CD14-positive monocyte (primary cell): ENCODE measurements at regions not wholly inside any gene's neighbourhood (a gene's known extent, or its start where the extent isn't known, plus 50 kb on each side); places are given as distances from the start of the nearest gene placed in this dataset.

Experiments used
- DNase-seq, 3 donors: peaks; one replicate each; pipeline ENCODE4 v3.0.0-alpha.2; 2011 to 2022
- H2AFZ ChIP-seq: 2 replicates; pipeline ENCODE4 v1.6.0; 2012; ENCODE audit warnings: mild to moderate bottlenecking, low read depth, low read length, inconsistent platforms; ENCODE audit not compliant: insufficient read depth, poor library complexity, severe bottlenecking
- H3K27ac ChIP-seq, 2 donors: 1 replicate in 1 of 2; 2 replicates in 1 of 2; pipeline ENCODE4 v1.5.1; 2012 to 2013; ENCODE audit warnings: low read length in 2 of 2, control low read depth in 1 of 2, inconsistent platforms in 1 of 2, low read depth in 1 of 2, mild to moderate bottlenecking in 1 of 2
- H3K27me3 ChIP-seq, 2 donors: one replicate each; pipeline versions ENCODE4 v1.6.0 to v1.6.1; 2011 to 2013; ENCODE audit warnings: low read length in 2 of 2; ENCODE audit not compliant: control insufficient read depth in 2 of 2, insufficient read depth in 2 of 2
- H3K36me3 ChIP-seq, 2 donors: replicated peaks in 1 of 2; 1 replicate in 1 of 2; 2 replicates in 1 of 2; pipeline versions ENCODE4 v1.5.1 to v1.6.1; 2012 to 2013; ENCODE audit warnings: low read length in 2 of 2, control low read depth in 1 of 2, inconsistent platforms in 1 of 2, mild to moderate bottlenecking in 1 of 2; ENCODE audit not compliant: insufficient read depth in 2 of 2, control insufficient read depth in 1 of 2
- H3K4me1 ChIP-seq, 2 donors: 1 replicate in 1 of 2; 2 replicates in 1 of 2; pipeline versions ENCODE4 v1.5.1 to v1.6.1; 2012 to 2013; ENCODE audit warnings: low read length in 2 of 2, control low read depth in 1 of 2, inconsistent platforms in 1 of 2, mild to moderate bottlenecking in 1 of 2, moderate library complexity in 1 of 2; ENCODE audit not compliant: insufficient read depth in 2 of 2, control insufficient read depth in 1 of 2
- H3K4me2 ChIP-seq: replicated peaks from 2 replicates; pipeline ENCODE3; 2012; ENCODE audit warnings: low read length, moderate library complexity, mild to moderate bottlenecking; ENCODE audit not compliant: poor library complexity, severe bottlenecking; ENCODE audit errors: extremely low read depth
- H3K4me3 ChIP-seq, 3 experiments: fragments of 200-600 bp in 1 of 3; sonication (generic) in 1 of 3; replicated peaks in 1 of 3; 1 replicate in 2 of 3; 2 replicates in 1 of 3; pipeline ENCODE4 v1.5.1; 2011 to 2013; ENCODE audit warnings: low read length in 3 of 3, mild to moderate bottlenecking in 3 of 3, control low read depth in 2 of 3, low read depth in 2 of 3, inconsistent platforms in 1 of 3, moderate library complexity in 1 of 3
- H3K79me2 ChIP-seq: 2 replicates; pipeline ENCODE4 v1.6.0; 2012; ENCODE audit warnings: mild to moderate bottlenecking, control low read depth, inconsistent platforms, low read length, moderate library complexity; ENCODE audit not compliant: insufficient read depth
- H3K9ac ChIP-seq: 2 replicates; pipeline ENCODE4 v1.6.0; 2017; ENCODE audit warnings: low read length, mild to moderate bottlenecking; ENCODE audit not compliant: insufficient read depth, poor library complexity, severe bottlenecking
- H3K9me3 ChIP-seq, 2 donors: replicated peaks in 1 of 2; 1 replicate in 1 of 2; 2 replicates in 1 of 2; pipeline versions ENCODE4 v1.5.1 to v1.6.1; 2012 to 2013; ENCODE audit warnings: low read length in 2 of 2, control low read depth in 1 of 2; ENCODE audit not compliant: control insufficient read depth in 1 of 2, insufficient read depth in 1 of 2
- H4K20me1 ChIP-seq: 2 replicates; pipeline ENCODE4 v1.6.0; 2012; ENCODE audit warnings: mild to moderate bottlenecking, low read length, control low read depth, moderate library complexity; ENCODE audit not compliant: insufficient read depth
- H3K27ac Mint-ChIP-seq, 7 donors: one replicate each; pipeline ENCODE4 v1.8.0; 2020; ENCODE audit warnings: mild to moderate bottlenecking in 7 of 7, mixed read lengths in 7 of 7, moderate library complexity in 6 of 7, inconsistent platforms in 2 of 7
- H3K27me3 Mint-ChIP-seq, 3 donors: one replicate each; pipeline ENCODE4 v1.8.0; 2021 to 2022; ENCODE audit warnings: low read depth in 3 of 3, mild to moderate bottlenecking in 3 of 3, mixed read lengths in 3 of 3, moderate library complexity in 3 of 3, inconsistent platforms in 1 of 3
- H3K36me3 Mint-ChIP-seq, 2 donors: one replicate each; pipeline ENCODE4 v1.8.0; 2020; ENCODE audit warnings: mixed read lengths in 2 of 2, inconsistent platforms in 1 of 2, mild to moderate bottlenecking in 1 of 2
- H3K4me1 Mint-ChIP-seq: one replicate; pipeline ENCODE4 v1.8.0; 2020; ENCODE audit warnings: mild to moderate bottlenecking, mixed read lengths
- H3K4me3 Mint-ChIP-seq, 2 donors: one replicate each; pipeline ENCODE4 v1.8.0; 2020; ENCODE audit warnings: mild to moderate bottlenecking in 2 of 2, mixed read lengths in 2 of 2, moderate library complexity in 1 of 2
- H3K9me3 Mint-ChIP-seq, 7 donors: one replicate each; pipeline ENCODE4 v1.8.0; 2020 to 2022; ENCODE audit warnings: mixed read lengths in 7 of 7, mild to moderate bottlenecking in 6 of 7, moderate library complexity in 6 of 7, inconsistent platforms in 2 of 7
- WGBS: methylation state at CpG from one replicate; pipeline ENCODE4 v1.1.5; 2013; ENCODE audit warnings: missing lambda C conversion rate; ENCODE audit not compliant: insufficient coverage; 5-methylcytosine and 5-hydroxymethylcytosine counted together
- intact Hi-C, 2 donors: fragments of 100-400 bp; cut with micrococcal nuclease; formaldehyde crosslinking; loops; one replicate each; pipeline versions ENCODE4 v1.15.0 to v1.15.1; 2023
- TF ChIP-seq, protein P1 (sequence below): fragments of 200-600 bp; IDR thresholded peaks from one replicate; pipeline ENCODE4 v1.8.0; 2022; ENCODE audit warnings: antibody characterized with exemption, mild to moderate bottlenecking

- Histone ChIP-seq H4K20me1 (no peaks in the 10 kb centered on the region), H3K9ac (no peak overlapping the region), H3K79me2 (no peaks in the 10 kb centered on the region), H2AFZ (no peak overlapping the region), H3K9me3 (no peaks in the 10 kb centered on the region), H3K4me3 (no peak overlapping the region), H3K36me3 (no peaks in the 10 kb centered on the region), H3K27me3 (peaks cover 0 to 4% of the 10 kb centered on the region in 2 donors), H3K27ac (no peak overlapping the region), H3K4me1 (no peaks in the 10 kb centered on the region), H3K4me2 (no peak overlapping the region)
- WGBS: 80% methylated on average over 7 of the region's 13 CpGs
- Mint-ChIP-seq H3K4me1 (no peaks in the 10 kb centered on the region), H3K36me3 (no peaks in the 10 kb centered on the region), H3K9me3 (peaks cover 0 to 1% (median 0%) of the 10 kb centered on the region in 7 donors), H3K27me3 (peaks cover 4 to 15% (median 9%) of the 10 kb centered on the region in 3 donors), H3K27ac (no peak overlapping the region), H3K4me3 (no peak overlapping the region)
- intact Hi-C loops: no loop called here
- TF ChIP-seq, protein P1, sequence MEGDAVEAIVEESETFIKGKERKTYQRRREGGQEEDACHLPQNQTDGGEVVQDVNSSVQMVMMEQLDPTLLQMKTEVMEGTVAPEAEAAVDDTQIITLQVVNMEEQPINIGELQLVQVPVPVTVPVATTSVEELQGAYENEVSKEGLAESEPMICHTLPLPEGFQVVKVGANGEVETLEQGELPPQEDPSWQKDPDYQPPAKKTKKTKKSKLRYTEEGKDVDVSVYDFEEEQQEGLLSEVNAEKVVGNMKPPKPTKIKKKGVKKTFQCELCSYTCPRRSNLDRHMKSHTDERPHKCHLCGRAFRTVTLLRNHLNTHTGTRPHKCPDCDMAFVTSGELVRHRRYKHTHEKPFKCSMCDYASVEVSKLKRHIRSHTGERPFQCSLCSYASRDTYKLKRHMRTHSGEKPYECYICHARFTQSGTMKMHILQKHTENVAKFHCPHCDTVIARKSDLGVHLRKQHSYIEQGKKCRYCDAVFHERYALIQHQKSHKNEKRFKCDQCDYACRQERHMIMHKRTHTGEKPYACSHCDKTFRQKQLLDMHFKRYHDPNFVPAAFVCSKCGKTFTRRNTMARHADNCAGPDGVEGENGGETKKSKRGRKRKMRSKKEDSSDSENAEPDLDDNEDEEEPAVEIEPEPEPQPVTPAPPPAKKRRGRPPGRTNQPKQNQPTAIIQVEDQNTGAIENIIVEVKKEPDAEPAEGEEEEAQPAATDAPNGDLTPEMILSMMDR: no peak
- no peak for DNase-seq
These were observed 114.8 kb downstream of the FGF18 start for GRCh38 chr5:171534043-171534895.

DNA sequence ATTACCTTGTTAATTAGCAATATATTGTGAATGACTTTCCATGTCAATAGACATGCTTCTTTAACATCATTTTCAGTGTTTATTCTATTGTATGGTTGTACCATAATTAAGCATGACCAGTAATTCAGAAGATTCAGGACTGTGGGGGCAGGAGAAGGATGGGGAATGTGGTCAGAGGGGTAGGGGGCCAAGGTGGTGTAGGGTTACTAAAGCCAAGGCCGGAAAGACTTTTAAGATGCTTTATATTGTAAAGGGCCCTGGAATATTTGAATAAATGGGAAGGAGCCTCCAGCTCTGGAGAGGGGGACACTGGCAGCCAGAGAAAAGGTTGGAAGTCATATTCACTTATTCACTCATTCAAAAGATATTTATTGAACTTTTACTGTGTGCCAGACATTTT is 115.7 kb downstream of the FGF18 start:
- Histone ChIP-seq H3K4me2 (no peak overlapping the region), H3K36me3 (no peaks in the 10 kb centered on the region), H3K4me3 (no peak overlapping the region), H3K9ac (no peak overlapping the region), H2AFZ (no peak overlapping the region), H3K27ac (no peak overlapping the region), H3K9me3 (no peaks in the 10 kb centered on the region), H3K79me2 (no peaks in the 10 kb centered on the region), H3K27me3 (peaks cover 0 to 4% of the 10 kb centered on the region in 2 donors), H3K4me1 (no peaks in the 10 kb centered on the region), H4K20me1 (no peaks in the 10 kb centered on the region)
- WGBS: no CpG with 5 or more reads among the region's 1 CpG
- H3K36me3 Mint-ChIP-seq: no peaks in the 10 kb centered on the region
- TF ChIP-seq, protein P1: no peak
- peaks cover 4 to 17% (median 8%) of the 10 kb centered on the region in 3 donors for H3K27me3 Mint-ChIP-seq
- DNase-seq: no peak
- intact Hi-C loops: no loop called here
- no peak overlapping the region for H3K4me3 Mint-ChIP-seq
- peaks cover 0 to 1% (median 0%) of the 10 kb centered on the region in 7 donors for H3K9me3 Mint-ChIP-seq
- no peaks in the 10 kb centered on the region for H3K4me1 Mint-ChIP-seq
- no peak overlapping the region for H3K27ac Mint-ChIP-seq
